ENCODE measurements at regions not wholly inside any gene's neighbourhood (a gene's known extent, or its start where the extent isn't known, plus 50 kb on each side); places are given as distances from the start of the nearest gene placed in this dataset.

GRCh38 chr12:88706286-88706685 is 126.0 kb upstream of the KITLG start:
- peaks cover 35% of the 10 kb centered on the region for H3K9me3 Mint-ChIP-seq
- no peaks in the 10 kb centered on the region for H3K4me1 Mint-ChIP-seq
- TF ChIP-seq CTCF (IDR thresholded peaks at IDR 0.05; ENCODE audit: unreplicated experiment): no peak
- no peaks in the 10 kb centered on the region for H3K27me3 Mint-ChIP-seq (ENCODE audit: low read depth)
- H3K36me3 Mint-ChIP-seq: peaks cover 8% of the 10 kb centered on the region
- DNase-seq (ENCODE audit: low spot score in 2 of 2, unreplicated experiment in 2 of 2): no peak
- H3K27ac Mint-ChIP-seq: no peak overlapping the region
- H3K4me3 Mint-ChIP-seq: no peak overlapping the region

- Mint-ChIP-seq H3K9me3 (peaks cover 35% of the 10 kb centered on the region), H3K27me3 (ENCODE audit: low read depth) (no peaks in the 10 kb centered on the region), H3K27ac (no peak overlapping the region), H3K4me3 (no peak overlapping the region), H3K36me3 (peaks cover 8% of the 10 kb centered on the region), H3K4me1 (no peaks in the 10 kb centered on the region)
- TF ChIP-seq CTCF (IDR thresholded peaks at IDR 0.05; ENCODE audit: unreplicated experiment): no peak
- DNase-seq (ENCODE audit: low spot score in 2 of 2, unreplicated experiment in 2 of 2): no peak
These were observed 123.5 kb upstream of the KITLG start for GRCh38 chr12:88703790-88704189.

- TF ChIP-seq CTCF (IDR thresholded peaks at IDR 0.05; ENCODE audit: unreplicated experiment): no peak
- Mint-ChIP-seq H3K4me3 (no peak overlapping the region), H3K36me3 (peaks cover 7% of the 10 kb centered on the region), H3K27me3 (ENCODE audit: low read depth) (no peaks in the 10 kb centered on the region), H3K9me3 (peaks cover 25% of the 10 kb centered on the region), H3K27ac (no peak overlapping the region), H3K4me1 (peaks cover 4% of the 10 kb centered on the region)
- DNase-seq (ENCODE audit: low spot score in 2 of 2, unreplicated experiment in 2 of 2): no peak
These were observed 118.2 kb upstream of the KITLG start for GRCh38 chr12:88698471-88698870.

GRCh38 chr12:88693837-88694445 is 113.7 kb upstream of the KITLG start:
- H3K27ac Mint-ChIP-seq: no peak overlapping the region
- no peaks in the 10 kb centered on the region for H3K27me3 Mint-ChIP-seq (ENCODE audit: low read depth)
- H3K4me3 Mint-ChIP-seq: no peak overlapping the region
- peaks cover 11% of the 10 kb centered on the region for H3K36me3 Mint-ChIP-seq
- DNase-seq (ENCODE audit: low spot score in 2 of 2, unreplicated experiment in 2 of 2): no peak
- peaks cover 40% of the 10 kb centered on the region for H3K9me3 Mint-ChIP-seq
- TF ChIP-seq CTCF (IDR thresholded peaks at IDR 0.05; ENCODE audit: unreplicated experiment): no peak
- H3K4me1 Mint-ChIP-seq: peaks cover 4% of the 10 kb centered on the region

- Mint-ChIP-seq H3K27me3 (ENCODE audit: low read depth) (no peaks in the 10 kb centered on the region), H3K4me1 (no peaks in the 10 kb centered on the region), H3K27ac (no peak overlapping the region), H3K4me3 (no peak overlapping the region), H3K9me3 (peaks cover 47% of the 10 kb centered on the region), H3K36me3 (peaks cover 12% of the 10 kb centered on the region)
- DNase-seq (ENCODE audit: low spot score in 2 of 2, unreplicated experiment in 2 of 2): no peak
- TF ChIP-seq CTCF (IDR thresholded peaks at IDR 0.05; ENCODE audit: unreplicated experiment): no peak
These were observed 111.5 kb upstream of the KITLG start for GRCh38 chr12:88691811-88692210.

GRCh38 chr12:88684610-88685009 is 104.3 kb upstream of the KITLG start:
- H3K36me3 Mint-ChIP-seq: peaks cover 3% of the 10 kb centered on the region
- no peaks in the 10 kb centered on the region for H3K27me3 Mint-ChIP-seq (ENCODE audit: low read depth)
- DNase-seq (ENCODE audit: low spot score in 2 of 2, unreplicated experiment in 2 of 2): no peak
- no peak overlapping the region for H3K27ac Mint-ChIP-seq
- H3K9me3 Mint-ChIP-seq: peaks cover 27% of the 10 kb centered on the region
- H3K4me3 Mint-ChIP-seq: no peak overlapping the region
- H3K4me1 Mint-ChIP-seq: no peaks in the 10 kb centered on the region
- no peak for TF ChIP-seq CTCF (IDR thresholded peaks at IDR 0.05; ENCODE audit: unreplicated experiment)
